Fibroblast of villous mesenchyme (primary cell): ENCODE measurements at regions not wholly inside any gene's neighbourhood (a gene's known extent, or its start where the extent isn't known, plus 50 kb on each side); places are given as distances from the start of the nearest gene placed in this dataset.
"Not testable (repeated sequence)": the region's sequence is repeated elsewhere in the genome, so short reads cannot be mapped to it uniquely, and the experiment has no call there.

Experiments used
- DNase-seq: peaks from one replicate; pipeline ENCODE4 v3.0.0-alpha.2; 2010; ENCODE audit warnings: low read depth
- H3K4me3 ChIP-seq: 2 replicates; pipeline ENCODE4 v1.5.1; 2011; ENCODE audit warnings: low read depth, mild to moderate bottlenecking, low read length
- TF ChIP-seq, protein P1 (sequence below): IDR thresholded peaks from 2 replicates; pipeline ENCODE4 v1.5.1; 2012; ENCODE audit warnings: low read depth, mild to moderate bottlenecking, low read length; ENCODE audit not compliant: insufficient read depth

DNA sequence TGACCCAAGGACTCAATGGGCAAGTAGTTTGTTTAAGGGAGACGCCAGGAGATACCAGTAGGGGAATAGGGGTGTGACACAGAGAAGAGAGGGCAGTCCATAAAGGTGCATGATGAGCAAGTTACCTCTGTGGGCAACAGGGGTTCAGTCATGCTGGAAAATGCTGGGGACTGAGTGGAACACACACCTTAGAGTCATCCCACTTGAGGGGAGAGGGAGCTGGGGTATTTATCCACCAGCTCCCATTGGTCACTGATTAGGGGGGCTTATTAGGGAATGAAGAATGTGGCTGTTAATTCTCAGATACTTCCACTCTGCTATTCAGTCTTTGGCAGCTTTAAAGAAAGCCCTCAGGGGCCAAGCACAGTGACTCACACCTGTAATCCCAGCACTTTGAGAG is 67.5 kb upstream of the MRI1 start:
- no peak overlapping the region for H3K4me3 ChIP-seq
- TF ChIP-seq, protein P1, sequence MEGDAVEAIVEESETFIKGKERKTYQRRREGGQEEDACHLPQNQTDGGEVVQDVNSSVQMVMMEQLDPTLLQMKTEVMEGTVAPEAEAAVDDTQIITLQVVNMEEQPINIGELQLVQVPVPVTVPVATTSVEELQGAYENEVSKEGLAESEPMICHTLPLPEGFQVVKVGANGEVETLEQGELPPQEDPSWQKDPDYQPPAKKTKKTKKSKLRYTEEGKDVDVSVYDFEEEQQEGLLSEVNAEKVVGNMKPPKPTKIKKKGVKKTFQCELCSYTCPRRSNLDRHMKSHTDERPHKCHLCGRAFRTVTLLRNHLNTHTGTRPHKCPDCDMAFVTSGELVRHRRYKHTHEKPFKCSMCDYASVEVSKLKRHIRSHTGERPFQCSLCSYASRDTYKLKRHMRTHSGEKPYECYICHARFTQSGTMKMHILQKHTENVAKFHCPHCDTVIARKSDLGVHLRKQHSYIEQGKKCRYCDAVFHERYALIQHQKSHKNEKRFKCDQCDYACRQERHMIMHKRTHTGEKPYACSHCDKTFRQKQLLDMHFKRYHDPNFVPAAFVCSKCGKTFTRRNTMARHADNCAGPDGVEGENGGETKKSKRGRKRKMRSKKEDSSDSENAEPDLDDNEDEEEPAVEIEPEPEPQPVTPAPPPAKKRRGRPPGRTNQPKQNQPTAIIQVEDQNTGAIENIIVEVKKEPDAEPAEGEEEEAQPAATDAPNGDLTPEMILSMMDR, result no peak
- no peak for DNase-seq

DNA sequence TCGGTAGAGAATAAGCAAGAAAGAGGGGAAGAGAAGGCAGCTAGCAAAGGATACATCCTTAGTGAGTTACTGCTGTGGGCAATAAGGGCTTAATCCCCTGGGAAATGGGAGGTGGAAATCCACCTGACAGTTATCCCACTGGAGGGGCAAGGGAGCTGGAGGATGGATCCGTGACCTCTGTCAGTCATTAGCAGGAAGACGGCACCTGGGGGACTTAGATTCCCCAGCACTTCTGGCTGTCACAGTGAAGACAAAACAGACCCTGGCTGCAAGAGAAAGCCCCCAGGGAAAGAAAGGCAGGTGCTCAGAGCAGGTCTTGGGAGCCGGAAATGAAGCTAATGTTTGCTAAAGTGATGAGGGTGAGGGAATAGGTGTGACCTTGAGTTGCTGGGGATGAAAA is 70.4 kb upstream of the MRI1 start:
- TF ChIP-seq, protein P1, result no peak
- no peak for DNase-seq
- H3K4me3 ChIP-seq, result no peak overlapping the region

DNA sequence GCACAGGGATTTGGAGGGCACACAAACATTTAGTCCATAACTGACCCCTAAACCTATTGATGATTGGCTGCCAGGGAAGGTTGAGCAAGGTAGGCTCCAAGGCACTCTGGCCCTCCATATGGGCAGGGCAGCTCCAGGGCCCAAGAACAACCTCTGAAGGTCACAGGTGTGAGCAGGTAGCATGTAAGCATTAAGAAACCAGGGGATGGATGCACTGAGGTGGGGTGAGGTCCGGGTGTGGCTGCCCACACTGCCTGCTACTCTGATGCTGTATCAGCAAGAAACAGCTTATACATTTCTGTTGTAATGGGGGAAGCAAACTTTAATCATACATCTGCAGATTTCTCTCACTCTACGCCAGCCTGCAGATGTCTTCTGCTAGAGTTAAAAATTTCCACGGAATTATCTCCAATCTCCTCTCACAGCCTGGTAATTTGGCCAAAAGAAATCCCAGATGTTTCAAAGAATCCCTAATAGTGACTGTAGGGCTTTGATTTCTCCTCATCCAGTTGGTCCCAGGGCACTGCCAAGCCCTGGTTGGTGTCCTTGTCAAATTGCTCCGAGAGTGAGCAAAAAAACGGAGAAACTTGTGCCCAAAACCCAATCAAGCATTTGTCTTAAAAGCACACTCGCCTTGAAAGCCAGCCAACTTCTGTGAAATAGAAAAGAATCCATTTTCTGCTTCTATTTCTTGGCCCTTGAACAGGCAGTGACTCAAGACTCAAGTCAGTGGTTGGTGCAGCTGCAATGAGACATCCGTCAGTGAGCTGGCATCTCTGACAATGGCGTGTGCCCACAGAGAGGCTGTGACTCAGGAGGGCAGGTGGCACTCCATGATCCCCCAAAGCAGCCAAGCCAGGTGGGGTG is 72.5 kb upstream of the MRI1 start:
- no peak overlapping the region for H3K4me3 ChIP-seq
- no peak for DNase-seq
- TF ChIP-seq, protein P1, result no peak

DNA sequence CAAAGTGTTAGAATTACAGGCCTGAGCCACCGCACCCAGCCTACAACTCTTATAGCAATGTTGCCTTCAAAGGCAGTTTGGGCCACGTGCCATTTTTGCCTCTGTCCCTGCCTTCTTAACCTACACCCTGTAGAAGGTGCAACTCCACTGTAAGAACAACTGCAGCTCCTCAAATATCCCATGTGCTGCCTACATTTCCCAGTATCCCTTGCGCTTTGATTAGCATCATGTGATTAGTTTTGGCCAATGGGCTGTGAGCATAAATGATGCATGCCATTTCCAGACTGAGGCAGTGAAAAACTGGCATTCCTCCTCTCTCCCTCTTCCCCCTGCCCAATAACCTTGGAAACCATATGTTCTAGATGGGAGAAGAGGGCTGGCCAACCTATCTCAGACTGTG is 75.2 kb upstream of the MRI1 start:
- no peak overlapping the region for H3K4me3 ChIP-seq
- TF ChIP-seq, protein P1, result no peak
- peak; percentile 7 for DNase-seq

DNA sequence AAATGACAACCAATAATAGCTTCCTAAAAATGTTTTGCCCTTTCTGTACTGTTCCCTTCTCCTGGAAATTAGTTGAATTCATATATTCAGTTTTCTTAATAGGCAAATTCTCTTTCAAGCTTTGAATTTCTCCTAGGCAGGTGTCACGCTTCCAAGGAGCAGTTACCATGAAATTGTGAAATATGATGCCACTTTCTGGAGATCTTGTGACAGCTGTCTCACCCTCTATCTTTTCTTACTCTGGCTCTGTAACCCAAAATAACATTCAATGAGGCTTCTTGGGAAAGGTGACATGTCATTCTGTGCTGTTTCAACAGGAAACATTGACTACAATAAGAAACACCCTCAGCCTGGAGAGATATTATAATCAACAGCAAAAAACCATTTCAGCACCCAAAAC is 80.3 kb upstream of the MRI1 start:
- TF ChIP-seq, protein P1, result no peak
- DNase-seq, result no peak
- no peak overlapping the region for H3K4me3 ChIP-seq

DNA sequence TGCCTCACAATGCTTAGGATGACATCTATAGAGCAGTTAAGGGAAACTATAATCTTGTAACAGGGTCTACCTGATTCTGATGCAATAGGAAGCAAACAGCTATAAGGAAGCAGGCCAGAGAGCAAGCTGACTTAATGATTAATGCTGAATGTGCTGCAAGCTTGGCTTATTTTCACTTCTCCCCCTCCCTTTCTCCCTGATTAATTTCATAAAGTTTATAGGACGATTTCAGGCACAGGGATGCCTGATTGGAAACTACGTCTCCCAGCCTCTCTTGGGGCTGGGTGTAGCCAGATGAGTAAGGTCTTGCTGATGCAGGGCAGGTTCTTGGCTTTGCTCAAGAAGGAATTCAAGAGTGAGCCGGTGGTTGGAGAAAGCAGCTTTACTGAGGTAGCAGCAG is 82.8 kb upstream of the MRI1 start:
- DNase-seq, result no peak
- H3K4me3 ChIP-seq, result no peak overlapping the region
- TF ChIP-seq, protein P1, result no peak

DNA sequence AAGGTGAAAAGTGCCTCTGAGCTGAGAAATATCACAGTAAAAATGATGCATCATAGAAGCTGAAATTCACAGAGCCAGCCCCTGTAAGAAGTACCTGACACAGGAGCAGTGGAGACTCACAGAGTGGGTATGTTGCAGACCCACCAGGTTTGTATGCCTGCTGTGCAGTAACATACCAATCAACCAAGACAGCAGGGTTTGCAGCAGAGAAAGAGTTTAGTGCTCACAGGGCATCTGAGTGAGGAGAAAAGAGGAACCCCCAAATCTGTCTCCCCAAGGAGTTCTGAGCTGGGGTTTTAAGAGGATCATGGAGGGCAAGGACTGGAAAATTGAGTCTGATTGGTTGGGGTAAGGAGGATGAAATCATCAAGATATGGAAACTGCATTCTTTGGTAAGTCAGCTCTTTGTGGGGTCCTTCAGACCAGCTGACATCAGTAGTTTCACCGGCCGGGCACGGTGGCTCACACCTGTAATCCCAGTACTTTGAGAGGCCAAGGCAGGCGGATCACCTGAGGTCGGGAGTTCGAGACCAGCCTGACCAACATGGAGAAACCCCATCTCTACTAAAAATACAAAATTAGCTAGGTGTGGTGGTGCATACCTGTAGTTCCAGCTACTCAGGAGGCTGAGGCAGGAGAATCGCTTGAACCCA is 83.5 kb upstream of the MRI1 start:
- H3K4me3 ChIP-seq, DNase-seq: not testable (repeated sequence)

DNA sequence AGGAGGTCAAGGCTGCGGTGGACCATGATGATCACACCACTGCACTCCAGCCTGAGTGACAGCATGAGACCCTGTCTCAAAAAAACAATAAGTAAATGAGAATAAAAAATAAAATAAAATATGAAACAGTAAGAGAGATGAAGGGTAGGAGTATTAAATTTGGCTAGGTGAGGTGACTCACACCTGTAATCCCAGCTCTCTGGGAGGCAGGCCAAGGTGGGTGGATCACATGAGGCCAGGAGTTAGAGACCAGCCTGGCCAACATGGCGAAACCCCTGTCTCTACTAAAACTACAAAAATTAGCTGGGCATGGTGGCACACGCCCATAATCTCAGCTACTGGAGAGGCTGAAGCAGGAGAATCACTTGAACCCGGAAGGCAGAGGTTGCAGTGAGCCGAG is 87.4 kb upstream of the MRI1 start:
- DNase-seq, H3K4me3 ChIP-seq: not testable (repeated sequence)

DNA sequence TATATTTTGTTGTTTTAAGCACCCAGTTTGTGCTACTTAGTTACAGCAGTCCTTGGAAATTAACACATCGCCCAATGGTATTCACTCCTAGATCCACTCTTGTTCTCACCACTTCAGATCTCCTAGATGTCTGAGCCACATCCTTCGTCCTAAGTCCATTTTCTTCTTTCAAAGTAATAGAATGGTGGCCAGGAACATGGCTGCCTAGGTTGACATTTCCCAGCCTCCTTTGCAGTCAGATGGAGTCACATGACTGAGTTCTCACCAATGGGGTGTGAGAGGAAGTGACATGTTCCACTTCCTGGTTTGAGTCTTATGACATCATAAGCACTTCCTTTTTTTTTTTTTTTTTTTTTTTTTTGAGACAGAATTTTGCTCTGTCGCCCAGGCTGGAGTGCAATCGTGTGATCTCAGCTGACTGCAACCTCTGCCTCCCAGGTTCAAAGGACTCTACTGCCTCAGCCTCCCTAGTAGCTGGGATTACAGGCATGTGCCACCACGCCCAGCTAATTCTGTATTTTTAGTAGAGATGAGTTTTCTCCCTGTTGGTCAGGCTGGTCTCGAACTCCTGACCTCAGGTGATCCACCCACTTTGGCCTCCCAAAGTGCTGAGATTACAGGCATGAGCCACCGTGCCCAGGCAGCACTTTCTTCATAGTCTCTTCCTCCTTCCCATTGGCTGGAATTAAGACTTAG is 91.7 kb upstream of the MRI1 start:
- not testable (repeated sequence) for DNase-seq, H3K4me3 ChIP-seq
